ENCODE measurements at regions not wholly inside any gene's neighbourhood (a gene's known extent, or its start where the extent isn't known, plus 50 kb on each side); places are given as distances from the start of the nearest gene placed in this dataset.

DNA sequence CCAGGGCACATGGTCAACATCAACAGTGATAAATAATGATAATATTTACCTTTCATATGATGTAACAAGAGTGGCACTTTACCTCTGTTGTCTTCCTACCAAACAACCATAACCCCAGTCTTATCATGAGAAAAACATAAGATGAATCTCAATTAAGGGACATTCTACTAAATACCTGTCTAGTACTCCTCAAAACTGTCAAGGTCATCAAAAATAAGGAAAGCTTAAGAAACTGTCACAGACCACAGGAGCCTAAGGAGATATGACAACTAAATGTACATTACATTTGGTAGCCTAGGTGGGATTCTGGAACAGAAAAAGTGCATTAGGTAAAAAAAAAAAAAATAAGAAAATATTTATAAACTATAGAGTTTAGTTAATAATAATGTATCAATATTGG lies 118.1 kb downstream of the CCDC34 start (continued):
- TF ChIP-seq, protein P1, sequence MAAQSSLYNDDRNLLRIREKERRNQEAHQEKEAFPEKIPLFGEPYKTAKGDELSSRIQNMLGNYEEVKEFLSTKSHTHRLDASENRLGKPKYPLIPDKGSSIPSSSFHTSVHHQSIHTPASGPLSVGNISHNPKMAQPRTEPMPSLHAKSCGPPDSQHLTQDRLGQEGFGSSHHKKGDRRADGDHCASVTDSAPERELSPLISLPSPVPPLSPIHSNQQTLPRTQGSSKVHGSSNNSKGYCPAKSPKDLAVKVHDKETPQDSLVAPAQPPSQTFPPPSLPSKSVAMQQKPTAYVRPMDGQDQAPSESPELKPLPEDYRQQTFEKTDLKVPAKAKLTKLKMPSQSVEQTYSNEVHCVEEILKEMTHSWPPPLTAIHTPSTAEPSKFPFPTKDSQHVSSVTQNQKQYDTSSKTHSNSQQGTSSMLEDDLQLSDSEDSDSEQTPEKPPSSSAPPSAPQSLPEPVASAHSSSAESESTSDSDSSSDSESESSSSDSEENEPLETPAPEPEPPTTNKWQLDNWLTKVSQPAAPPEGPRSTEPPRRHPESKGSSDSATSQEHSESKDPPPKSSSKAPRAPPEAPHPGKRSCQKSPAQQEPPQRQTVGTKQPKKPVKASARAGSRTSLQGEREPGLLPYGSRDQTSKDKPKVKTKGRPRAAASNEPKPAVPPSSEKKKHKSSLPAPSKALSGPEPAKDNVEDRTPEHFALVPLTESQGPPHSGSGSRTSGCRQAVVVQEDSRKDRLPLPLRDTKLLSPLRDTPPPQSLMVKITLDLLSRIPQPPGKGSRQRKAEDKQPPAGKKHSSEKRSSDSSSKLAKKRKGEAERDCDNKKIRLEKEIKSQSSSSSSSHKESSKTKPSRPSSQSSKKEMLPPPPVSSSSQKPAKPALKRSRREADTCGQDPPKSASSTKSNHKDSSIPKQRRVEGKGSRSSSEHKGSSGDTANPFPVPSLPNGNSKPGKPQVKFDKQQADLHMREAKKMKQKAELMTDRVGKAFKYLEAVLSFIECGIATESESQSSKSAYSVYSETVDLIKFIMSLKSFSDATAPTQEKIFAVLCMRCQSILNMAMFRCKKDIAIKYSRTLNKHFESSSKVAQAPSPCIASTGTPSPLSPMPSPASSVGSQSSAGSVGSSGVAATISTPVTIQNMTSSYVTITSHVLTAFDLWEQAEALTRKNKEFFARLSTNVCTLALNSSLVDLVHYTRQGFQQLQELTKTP (IDR thresholded peaks at IDR 0.05; ENCODE audit: low read depth in 1 of 2, partially characterized antibody in 2 of 2), result no peak
- TF ChIP-seq HIVEP1 (CRISPR knock-in tag; IDR thresholded peaks at IDR 0.05), result no peak
- TF ChIP-seq, protein P2, sequence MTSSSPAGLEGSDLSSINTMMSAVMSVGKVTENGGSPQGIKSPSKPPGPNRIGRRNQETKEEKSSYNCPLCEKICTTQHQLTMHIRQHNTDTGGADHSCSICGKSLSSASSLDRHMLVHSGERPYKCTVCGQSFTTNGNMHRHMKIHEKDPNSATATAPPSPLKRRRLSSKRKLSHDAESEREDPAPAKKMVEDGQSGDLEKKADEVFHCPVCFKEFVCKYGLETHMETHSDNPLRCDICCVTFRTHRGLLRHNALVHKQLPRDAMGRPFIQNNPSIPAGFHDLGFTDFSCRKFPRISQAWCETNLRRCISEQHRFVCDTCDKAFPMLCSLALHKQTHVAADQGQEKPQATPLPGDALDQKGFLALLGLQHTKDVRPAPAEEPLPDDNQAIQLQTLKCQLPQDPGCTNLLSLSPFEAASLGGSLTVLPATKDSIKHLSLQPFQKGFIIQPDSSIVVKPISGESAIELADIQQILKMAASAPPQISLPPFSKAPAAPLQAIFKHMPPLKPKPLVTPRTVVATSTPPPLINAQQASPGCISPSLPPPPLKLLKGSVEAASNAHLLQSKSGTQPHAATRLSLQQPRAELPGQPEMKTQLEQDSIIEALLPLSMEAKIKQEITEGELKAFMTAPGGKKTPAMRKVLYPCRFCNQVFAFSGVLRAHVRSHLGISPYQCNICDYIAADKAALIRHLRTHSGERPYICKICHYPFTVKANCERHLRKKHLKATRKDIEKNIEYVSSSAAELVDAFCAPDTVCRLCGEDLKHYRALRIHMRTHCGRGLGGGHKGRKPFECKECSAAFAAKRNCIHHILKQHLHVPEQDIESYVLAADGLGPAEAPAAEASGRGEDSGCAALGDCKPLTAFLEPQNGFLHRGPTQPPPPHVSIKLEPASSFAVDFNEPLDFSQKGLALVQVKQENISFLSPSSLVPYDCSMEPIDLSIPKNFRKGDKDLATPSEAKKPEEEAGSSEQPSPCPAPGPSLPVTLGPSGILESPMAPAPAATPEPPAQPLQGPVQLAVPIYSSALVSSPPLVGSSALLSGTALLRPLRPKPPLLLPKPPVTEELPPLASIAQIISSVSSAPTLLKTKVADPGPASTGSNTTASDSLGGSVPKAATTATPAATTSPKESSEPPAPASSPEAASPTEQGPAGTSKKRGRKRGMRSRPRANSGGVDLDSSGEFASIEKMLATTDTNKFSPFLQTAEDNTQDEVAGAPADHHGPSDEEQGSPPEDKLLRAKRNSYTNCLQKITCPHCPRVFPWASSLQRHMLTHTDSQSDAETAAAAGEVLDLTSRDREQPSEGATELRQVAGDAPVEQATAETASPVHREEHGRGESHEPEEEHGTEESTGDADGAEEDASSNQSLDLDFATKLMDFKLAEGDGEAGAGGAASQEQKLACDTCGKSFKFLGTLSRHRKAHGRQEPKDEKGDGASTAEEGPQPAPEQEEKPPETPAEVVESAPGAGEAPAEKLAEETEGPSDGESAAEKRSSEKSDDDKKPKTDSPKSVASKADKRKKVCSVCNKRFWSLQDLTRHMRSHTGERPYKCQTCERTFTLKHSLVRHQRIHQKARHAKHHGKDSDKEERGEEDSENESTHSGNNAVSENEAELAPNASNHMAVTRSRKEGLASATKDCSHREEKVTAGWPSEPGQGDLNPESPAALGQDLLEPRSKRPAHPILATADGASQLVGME (CRISPR knock-in tag; IDR thresholded peaks at IDR 0.05), result no peak
- TF ChIP-seq, protein P3, sequence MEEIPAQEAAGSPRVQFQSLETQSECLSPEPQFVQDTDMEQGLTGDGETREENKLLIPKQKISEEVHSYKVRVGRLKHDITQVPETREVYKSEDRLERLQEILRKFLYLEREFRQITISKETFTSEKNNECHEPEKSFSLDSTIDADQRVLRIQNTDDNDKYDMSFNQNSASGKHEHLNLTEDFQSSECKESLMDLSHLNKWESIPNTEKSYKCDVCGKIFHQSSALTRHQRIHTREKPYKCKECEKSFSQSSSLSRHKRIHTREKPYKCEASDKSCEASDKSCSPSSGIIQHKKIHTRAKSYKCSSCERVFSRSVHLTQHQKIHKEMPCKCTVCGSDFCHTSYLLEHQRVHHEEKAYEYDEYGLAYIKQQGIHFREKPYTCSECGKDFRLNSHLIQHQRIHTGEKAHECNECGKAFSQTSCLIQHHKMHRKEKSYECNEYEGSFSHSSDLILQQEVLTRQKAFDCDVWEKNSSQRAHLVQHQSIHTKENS (CRISPR knock-in tag; IDR thresholded peaks at IDR 0.05), result no peak

Measured in K562 (cell line).